HEK293 (cell line): ENCODE measurements at regions not wholly inside any gene's neighbourhood (a gene's known extent, or its start where the extent isn't known, plus 50 kb on each side); places are given as distances from the start of the nearest gene placed in this dataset.

Experiments used
- GLI2 ChIP-seq: fragments of 450-650 bp; formaldehyde crosslinking; IDR thresholded peaks from 2 replicates; pipeline ENCODE4; 2017; ENCODE audit warnings: missing biosample characterization, missing genetic modification characterization, low read depth, borderline replicate concordance
- YY1 ChIP-seq: fragments of 450-650 bp; formaldehyde crosslinking; IDR thresholded peaks from 2 replicates; pipeline ENCODE4 v1.5.1; 2018; ENCODE audit warnings: missing biosample characterization, missing genetic modification characterization
- ZNF768 ChIP-seq: fragments of 450-650 bp; formaldehyde crosslinking; IDR thresholded peaks from 2 replicates; pipeline ENCODE4 v1.5.1; 2018; ENCODE audit warnings: missing biosample characterization, mild to moderate bottlenecking, missing genetic modification characterization
- TF ChIP-seq, protein P1 (sequence below): sonication (generic); formaldehyde crosslinking; IDR thresholded peaks from 2 replicates; pipeline ENCODE4 v1.8.1; 2022; ENCODE audit warnings: mild to moderate bottlenecking, moderate library complexity, missing genetic modification reagents

DNA sequence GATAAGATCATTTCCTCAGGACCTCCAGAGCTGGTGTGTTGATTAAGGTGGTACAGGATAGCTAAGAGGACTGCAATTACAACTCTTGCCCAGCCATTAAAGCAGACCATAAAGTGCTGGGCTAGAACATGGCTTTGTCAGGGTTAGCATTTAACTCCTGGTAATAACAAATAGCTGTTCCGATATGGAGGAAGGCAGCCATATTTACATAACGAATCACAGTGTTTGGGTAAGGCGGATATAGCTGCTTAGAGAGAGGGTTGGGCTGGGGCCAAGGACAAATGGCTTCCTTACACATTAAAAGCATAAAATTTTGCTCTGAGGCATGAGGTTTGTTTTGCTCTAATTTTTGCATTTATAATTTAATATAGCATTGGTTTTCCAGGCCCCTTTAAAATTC, 297.7 kb upstream of the DDHD1 start:
- TF ChIP-seq, protein P1, sequence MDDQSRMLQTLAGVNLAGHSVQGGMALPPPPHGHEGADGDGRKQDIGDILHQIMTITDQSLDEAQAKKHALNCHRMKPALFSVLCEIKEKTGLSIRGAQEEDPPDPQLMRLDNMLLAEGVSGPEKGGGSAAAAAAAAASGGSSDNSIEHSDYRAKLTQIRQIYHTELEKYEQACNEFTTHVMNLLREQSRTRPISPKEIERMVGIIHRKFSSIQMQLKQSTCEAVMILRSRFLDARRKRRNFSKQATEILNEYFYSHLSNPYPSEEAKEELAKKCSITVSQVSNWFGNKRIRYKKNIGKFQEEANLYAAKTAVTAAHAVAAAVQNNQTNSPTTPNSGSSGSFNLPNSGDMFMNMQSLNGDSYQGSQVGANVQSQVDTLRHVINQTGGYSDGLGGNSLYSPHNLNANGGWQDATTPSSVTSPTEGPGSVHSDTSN (CRISPR knock-in tag), result no peak
- TF ChIP-seq ZNF768 (no peak), GLI2 (tag by site-specific recombination) (no peak), YY1 (no peak)
